Activated CD8-positive, alpha-beta T cell treated with anti-CD3 and anti-CD28 coated beads, Interleukin-2, amount 10 ng/mL, durations not matched to agents 7 days and 5 days (primary cell): ENCODE measurements at regions not wholly inside any gene's neighbourhood (a gene's known extent, or its start where the extent isn't known, plus 50 kb on each side); places are given as distances from the start of the nearest gene placed in this dataset.
"Not testable (repeated sequence)": the region's sequence is repeated elsewhere in the genome, so short reads cannot be mapped to it uniquely, and the experiment has no call there.

Source experiments
- ATAC-seq: fragments of 150-1000 bp; cut with Tn5 transposase; one replicate; pipeline ENCODE4 v1.10.0; 2021; ENCODE audit warnings: moderate library complexity
- CTCF ChIA-PET: fragments of 350-600 bp; sonication (Branson Sonifier 250); formaldehyde crosslinking; loops from one replicate; lab custom pipeline; 2021; ENCODE audit warnings: antibody characterized with exemption; lab: Charles Lee
- POLR2A ChIA-PET: fragments of 350-600 bp; sonication (Branson Sonifier 250); formaldehyde crosslinking; loops from one replicate; lab custom pipeline; 2021; ENCODE audit warnings: antibody characterized with exemption; lab: Charles Lee
- DNase-seq: peaks from one replicate; pipeline ENCODE4 v3.0.0-alpha.2; 2020
- H3K27ac Mint-ChIP-seq: one replicate; pipeline ENCODE4 v1.8.0; 2021; ENCODE audit warnings: mild to moderate bottlenecking, mixed read lengths
- H3K27me3 Mint-ChIP-seq: one replicate; pipeline ENCODE4 v1.8.0; 2021; ENCODE audit warnings: low read depth, mixed read lengths
- H3K36me3 Mint-ChIP-seq: one replicate; pipeline ENCODE4 v1.8.0; 2021; ENCODE audit warnings: low read depth, mixed read lengths
- H3K4me1 Mint-ChIP-seq: one replicate; pipeline ENCODE4 v1.8.0; 2021; ENCODE audit warnings: low read depth, mixed read lengths
- H3K4me3 Mint-ChIP-seq: one replicate; pipeline ENCODE4 v1.8.0; 2021; ENCODE audit warnings: mild to moderate bottlenecking, mixed read lengths
- H3K9me3 Mint-ChIP-seq: one replicate; pipeline ENCODE4 v1.8.0; 2022; ENCODE audit warnings: mixed read lengths; ENCODE audit not compliant: insufficient read depth

GRCh38 chr3:124043023-124043422, 51.1 kb upstream of the ROPN1 start:
- Mint-ChIP-seq H3K4me3 (no peak overlapping the region), H3K36me3 (no peaks in the 10 kb centered on the region), H3K4me1 (no peaks in the 10 kb centered on the region), H3K27me3 (peaks cover 13% of the 10 kb centered on the region), H3K27ac (no peak overlapping the region), H3K9me3 (no peaks in the 10 kb centered on the region)
- ChIA-PET CTCF (interaction anchor here (1.8 kb wide), 1 partner anchor 10 kb away, joined by 6 read pairs; the partner anchor contains the start of gene KALRN), POLR2A (no interaction called here)
- DNase-seq (no peak), ATAC-seq (no peak)

- CTCF ChIA-PET: no interaction called here
- H3K27ac Mint-ChIP-seq: no peak overlapping the region
- POLR2A ChIA-PET: no interaction called here
- H3K9me3 Mint-ChIP-seq: no peaks in the 10 kb centered on the region
- ATAC-seq (no peak), DNase-seq (no peak)
- H3K36me3 Mint-ChIP-seq: no peaks in the 10 kb centered on the region
- no peaks in the 10 kb centered on the region for H3K4me1 Mint-ChIP-seq
- H3K27me3 Mint-ChIP-seq: peaks cover 13% of the 10 kb centered on the region
- no peak overlapping the region for H3K4me3 Mint-ChIP-seq
Observed at GRCh38 chr3:124044956-124045355, 53.0 kb upstream of the ROPN1 start.

- ATAC-seq (no peak), DNase-seq (no peak)
- H3K36me3 Mint-ChIP-seq: no peaks in the 10 kb centered on the region
- no peak overlapping the region for H3K27ac Mint-ChIP-seq
- H3K9me3 Mint-ChIP-seq: no peaks in the 10 kb centered on the region
- peaks cover 20% of the 10 kb centered on the region for H3K27me3 Mint-ChIP-seq
- POLR2A ChIA-PET: no interaction called here
- H3K4me1 Mint-ChIP-seq: peaks cover 4% of the 10 kb centered on the region
- CTCF ChIA-PET: interaction anchor here (1.4 kb wide), 1 partner anchor 16 kb away, joined by 6 read pairs; the partner anchor contains the start of gene KALRN
- H3K4me3 Mint-ChIP-seq: no peak overlapping the region
Observed at GRCh38 chr3:124048967-124049798, 57.3 kb upstream of the ROPN1 start.

- no peak overlapping the region for H3K4me3 Mint-ChIP-seq
- H3K9me3 Mint-ChIP-seq: no peaks in the 10 kb centered on the region
- H3K27ac Mint-ChIP-seq: no peak overlapping the region
- CTCF ChIA-PET: no interaction called here
- peaks cover 14% of the 10 kb centered on the region for H3K27me3 Mint-ChIP-seq
- no peaks in the 10 kb centered on the region for H3K36me3 Mint-ChIP-seq
- POLR2A ChIA-PET: no interaction called here
- ATAC-seq (no peak), DNase-seq (no peak)
- H3K4me1 Mint-ChIP-seq: peaks cover 4% of the 10 kb centered on the region
Observed at GRCh38 chr3:124051636-124052035, 59.7 kb upstream of the ROPN1 start.

- POLR2A ChIA-PET: no interaction called here
- Mint-ChIP-seq H3K9me3 (no peaks in the 10 kb centered on the region), H3K4me3 (no peak overlapping the region), H3K36me3 (no peaks in the 10 kb centered on the region), H3K27me3 (peaks cover 23% of the 10 kb centered on the region), H3K27ac (no peak overlapping the region), H3K4me1 (peaks cover 4% of the 10 kb centered on the region)
- CTCF ChIA-PET: no interaction called here
- ATAC-seq (no peak), DNase-seq (no peak)
Observed at GRCh38 chr3:124053871-124054270, 61.9 kb upstream of the ROPN1 start.

- ChIA-PET CTCF (no interaction called here), POLR2A (no interaction called here)
- ATAC-seq: no peak
- Mint-ChIP-seq H3K27ac (no peak overlapping the region), H3K4me3 (no peak overlapping the region), H3K36me3 (no peaks in the 10 kb centered on the region), H3K4me1 (peaks cover 4% of the 10 kb centered on the region), H3K9me3 (no peaks in the 10 kb centered on the region), H3K27me3 (peaks cover 21% of the 10 kb centered on the region)
- DNase-seq: no peak
Observed at GRCh38 chr3:124056846-124057245, 64.9 kb upstream of the ROPN1 start.

GRCh38 chr3:124057420-124057819, 65.5 kb upstream of the ROPN1 start:
- no peaks in the 10 kb centered on the region for H3K36me3 Mint-ChIP-seq
- no peak for ATAC-seq
- ChIA-PET CTCF (no interaction called here), POLR2A (no interaction called here)
- H3K4me1 Mint-ChIP-seq: peaks cover 4% of the 10 kb centered on the region
- no peak overlapping the region for H3K27ac Mint-ChIP-seq
- peaks cover 21% of the 10 kb centered on the region for H3K27me3 Mint-ChIP-seq
- no peak for DNase-seq
- H3K4me3 Mint-ChIP-seq: no peak overlapping the region
- no peaks in the 10 kb centered on the region for H3K9me3 Mint-ChIP-seq

- no peaks in the 10 kb centered on the region for H3K4me1 Mint-ChIP-seq
- no peak for ATAC-seq
- ChIA-PET CTCF (interaction anchor here (0.9 kb wide), 1 partner anchor 20 kb away, joined by 3 read pairs; no protein-coding TSS in a partner anchor), POLR2A (no interaction called here)
- no peak for DNase-seq
- H3K9me3 Mint-ChIP-seq: no peaks in the 10 kb centered on the region
- peaks cover 20% of the 10 kb centered on the region for H3K27me3 Mint-ChIP-seq
- H3K27ac Mint-ChIP-seq: no peak overlapping the region
- no peak overlapping the region for H3K4me3 Mint-ChIP-seq
- no peaks in the 10 kb centered on the region for H3K36me3 Mint-ChIP-seq
Observed at GRCh38 chr3:124059580-124059979, 67.7 kb upstream of the ROPN1 start.

- Mint-ChIP-seq H3K27ac (no peak overlapping the region), H3K4me1 (no peaks in the 10 kb centered on the region), H3K27me3 (peaks cover 14% of the 10 kb centered on the region), H3K9me3 (no peaks in the 10 kb centered on the region), H3K4me3 (no peak overlapping the region), H3K36me3 (no peaks in the 10 kb centered on the region)
- ATAC-seq: no peak
- no peak for DNase-seq
- CTCF ChIA-PET: interaction anchor here (0.6 to 2.3 kb wide), 3 partner anchors 30 to 135 kb away, joined by 3 to 6 read pairs (median 3); partner anchors contain the start of gene KALRN
- POLR2A ChIA-PET: no interaction called here
Observed at GRCh38 chr3:124063197-124063909, 71.4 kb upstream of the ROPN1 start.

- Mint-ChIP-seq H3K27ac (no peak overlapping the region), H3K4me1 (no peaks in the 10 kb centered on the region), H3K4me3 (no peak overlapping the region), H3K36me3 (no peaks in the 10 kb centered on the region), H3K9me3 (no peaks in the 10 kb centered on the region), H3K27me3 (peaks cover 9% of the 10 kb centered on the region)
- POLR2A ChIA-PET: no interaction called here
- DNase-seq: no peak
- CTCF ChIA-PET: interaction anchor here (0.6 to 1.1 kb wide), 3 partner anchors 12 to 134 kb away, joined by 3 read pairs; no protein-coding TSS in a partner anchor
- ATAC-seq: no peak
Observed at GRCh38 chr3:124064050-124064449, 72.1 kb upstream of the ROPN1 start.

- H3K4me3 Mint-ChIP-seq, ATAC-seq, H3K27me3 Mint-ChIP-seq, H3K4me1 Mint-ChIP-seq, DNase-seq, H3K9me3 Mint-ChIP-seq, CTCF ChIA-PET, H3K36me3 Mint-ChIP-seq, POLR2A ChIA-PET, H3K27ac Mint-ChIP-seq: not testable (repeated sequence)
Observed at GRCh38 chr3:124066543-124066942, 74.6 kb upstream of the ROPN1 start.

GRCh38 chr3:124069706-124070105, 77.8 kb upstream of the ROPN1 start:
- POLR2A ChIA-PET, H3K27me3 Mint-ChIP-seq, H3K36me3 Mint-ChIP-seq, DNase-seq, H3K27ac Mint-ChIP-seq, H3K9me3 Mint-ChIP-seq, H3K4me3 Mint-ChIP-seq, H3K4me1 Mint-ChIP-seq, ATAC-seq: not testable (repeated sequence)
- CTCF ChIA-PET: interaction anchor here (1.2 kb wide), 1 partner anchor 10 kb away, joined by 3 read pairs; no protein-coding TSS in a partner anchor
